ENCODE measurements at regions not wholly inside any gene's neighbourhood (a gene's known extent, or its start where the extent isn't known, plus 50 kb on each side); places are given as distances from the start of the nearest gene placed in this dataset.

DNA sequence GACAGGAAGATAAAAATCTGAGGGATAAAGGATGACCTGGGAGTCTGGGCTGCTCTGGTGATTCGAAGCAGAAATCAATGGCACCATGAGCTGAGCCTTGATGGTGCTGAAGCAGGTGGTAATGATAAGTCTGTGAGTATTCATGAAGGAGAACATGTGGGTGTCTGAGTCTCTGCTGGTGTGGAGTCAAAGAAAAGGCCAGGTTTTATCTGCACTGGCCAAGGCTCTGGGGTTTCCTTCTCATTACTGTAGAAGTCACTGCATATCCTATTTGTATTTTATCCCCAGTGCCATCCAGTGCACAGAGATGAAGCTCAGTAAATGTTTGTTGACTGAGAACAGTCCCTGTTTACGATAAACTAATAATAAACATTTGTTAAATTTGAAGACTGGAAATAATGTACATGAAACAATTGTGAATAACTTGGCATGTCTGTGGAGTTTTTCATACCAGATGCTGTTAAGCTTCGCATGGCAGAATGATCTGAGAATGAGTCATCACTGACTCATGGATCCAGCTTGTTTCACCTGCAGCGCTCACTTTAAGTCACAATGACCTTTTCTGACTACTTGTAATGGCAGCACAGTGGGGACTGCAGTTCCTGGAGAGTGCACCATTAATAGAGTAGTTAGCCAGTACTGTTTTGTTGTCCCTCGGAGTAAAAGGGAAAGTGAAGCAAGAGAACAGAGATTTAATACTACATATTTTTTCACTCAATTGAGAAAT is 538.5 kb downstream of the HTR7 start:
- H3K9me3 Mint-ChIP-seq: peaks cover 0 to 18% (median 7%) of the 10 kb centered on the region in 6 donors

DNA sequence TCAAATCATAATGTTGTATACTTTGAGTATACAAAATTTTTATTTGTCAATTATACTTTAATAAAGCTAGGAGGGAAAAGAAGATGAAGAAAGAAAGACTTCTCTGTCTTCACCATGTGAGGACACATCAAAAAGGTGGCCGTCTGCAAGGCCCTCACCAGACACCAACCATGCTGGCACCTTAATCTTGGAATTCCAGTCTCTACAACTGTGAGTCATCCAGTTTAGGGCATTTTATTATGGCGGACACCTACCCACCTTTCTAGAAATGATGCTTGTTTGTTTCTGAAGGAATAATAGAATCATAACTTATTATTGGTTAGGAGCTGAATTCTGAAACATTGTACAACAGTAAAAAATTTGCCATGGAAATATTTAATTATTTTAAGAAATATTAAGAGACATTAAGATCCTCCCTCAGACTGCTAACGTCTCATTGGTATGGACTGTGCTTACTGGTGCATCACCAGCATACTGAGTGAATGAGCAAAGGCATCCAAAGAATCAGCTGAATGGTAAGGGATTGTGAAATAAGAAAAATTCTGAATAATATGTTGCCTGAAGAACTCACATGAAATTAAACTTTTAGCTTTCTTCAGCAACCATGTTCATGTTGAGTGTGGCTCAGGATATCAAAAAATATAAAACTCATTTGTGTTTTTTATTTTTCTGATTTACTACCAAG is 536.6 kb downstream of the HTR7 start:
- Mint-ChIP-seq H3K9me3 (peaks cover 1 to 23% (median 5%) of the 10 kb centered on the region in 6 donors), H3K4me3 (no peak overlapping the region), H3K27me3 (ENCODE audit: low read depth in 3 of 3) (no peaks in the 10 kb centered on the region), H3K27ac (no peak overlapping the region), H3K4me1 (no peaks in the 10 kb centered on the region), H3K36me3 (no peaks in the 10 kb centered on the region)
- DNase-seq: no peak

More for the DNA sequence above, 538.5 kb downstream of the HTR7 start:
- Mint-ChIP-seq H3K27me3 (ENCODE audit: low read depth in 3 of 3) (no peaks in the 10 kb centered on the region), H3K4me1 (no peaks in the 10 kb centered on the region), H3K27ac (no peak overlapping the region), H3K36me3 (no peaks in the 10 kb centered on the region), H3K4me3 (no peak overlapping the region)
- DNase-seq: no peak

DNA sequence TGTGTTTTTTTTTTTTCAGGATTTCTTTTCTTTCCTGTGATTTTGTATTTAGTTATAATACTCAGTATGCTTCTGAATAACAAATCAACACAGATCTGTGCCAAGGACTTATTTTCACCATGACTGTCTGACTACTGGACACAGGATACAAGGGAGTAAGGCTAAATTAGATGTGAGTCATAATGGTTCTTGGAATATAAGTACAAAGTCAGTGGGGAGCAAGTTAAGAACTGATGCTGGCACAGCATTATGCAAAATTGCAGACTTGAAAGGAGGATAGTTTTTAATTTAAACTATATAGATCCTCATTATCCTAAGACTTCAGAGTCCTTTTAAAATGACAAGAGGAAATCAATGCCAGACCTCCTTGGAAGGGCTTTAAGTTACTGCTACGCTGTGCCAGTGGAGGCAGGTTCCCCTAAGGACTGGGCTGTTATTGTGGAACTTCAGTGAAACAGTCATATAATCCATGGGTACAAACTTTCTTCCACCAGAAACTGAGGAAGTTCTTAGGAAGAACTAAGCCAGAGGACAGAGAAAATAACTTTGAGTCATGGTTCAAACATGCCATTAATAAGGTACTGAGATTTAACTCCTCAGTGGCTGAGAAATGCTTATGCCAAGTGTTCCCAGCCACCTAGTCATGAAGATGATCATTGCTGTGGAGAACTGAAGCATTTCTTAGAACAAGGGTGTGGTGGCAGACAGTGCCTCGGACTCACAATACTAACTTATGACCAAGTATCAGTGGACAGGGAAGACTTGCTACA is 531.2 kb downstream of the HTR7 start:
- Mint-ChIP-seq H3K4me1 (no peaks in the 10 kb centered on the region), H3K27me3 (ENCODE audit: low read depth in 3 of 3) (peaks cover 0 to 2% (median 0%) of the 10 kb centered on the region in 3 donors), H3K9me3 (peaks cover 2 to 27% (median 4%) of the 10 kb centered on the region in 6 donors), H3K27ac (no peak overlapping the region), H3K36me3 (no peaks in the 10 kb centered on the region), H3K4me3 (no peak overlapping the region)
- DNase-seq: no peak

DNA sequence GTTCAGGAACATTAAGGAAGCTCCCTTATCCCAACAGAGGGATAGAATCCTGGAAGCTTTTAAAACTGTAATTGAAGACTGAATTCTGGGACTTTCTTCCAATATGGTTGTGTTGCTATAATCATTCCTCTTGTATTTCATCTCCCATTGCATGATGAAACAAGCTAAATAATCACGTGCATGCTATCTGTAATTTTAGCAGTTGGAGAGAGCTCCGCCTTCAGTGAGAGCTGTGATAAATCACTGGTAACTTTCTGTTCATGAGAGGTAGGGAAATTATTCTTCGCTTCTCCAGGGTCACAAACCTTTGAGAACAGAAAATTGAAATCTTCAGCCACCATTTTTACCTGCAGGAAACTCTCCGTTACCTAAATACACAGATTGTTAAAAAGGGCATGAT is 530.2 kb downstream of the HTR7 start:
- no peaks in the 10 kb centered on the region for H3K4me1 Mint-ChIP-seq
- peaks cover 0 to 2% (median 1%) of the 10 kb centered on the region in 3 donors for H3K27me3 Mint-ChIP-seq (ENCODE audit: low read depth in 3 of 3)
- no peak overlapping the region for H3K4me3 Mint-ChIP-seq
- no peaks in the 10 kb centered on the region for H3K36me3 Mint-ChIP-seq
- H3K9me3 Mint-ChIP-seq: peaks cover 2 to 23% (median 4%) of the 10 kb centered on the region in 6 donors
- no peak for DNase-seq
- no peak overlapping the region for H3K27ac Mint-ChIP-seq

DNA sequence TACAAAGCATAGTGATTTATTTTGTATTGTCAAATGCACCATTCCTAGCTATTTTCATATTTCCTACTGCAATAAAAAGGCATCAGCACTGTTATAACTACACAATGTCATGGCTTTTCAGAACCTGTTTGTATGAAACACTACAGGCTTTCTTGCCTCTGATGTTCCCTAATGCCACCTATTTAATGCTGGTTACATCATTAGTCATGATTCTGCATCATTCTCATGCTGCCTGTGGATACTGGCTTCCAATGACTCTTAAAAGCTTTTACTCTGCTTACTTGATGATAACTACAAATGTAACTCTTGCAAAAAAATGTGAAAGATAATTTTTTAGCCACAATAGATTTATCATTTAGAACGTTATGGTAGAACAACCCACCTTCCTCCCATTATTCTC is 529.4 kb downstream of the HTR7 start:
- H3K4me1 Mint-ChIP-seq: no peaks in the 10 kb centered on the region
- DNase-seq: no peak
- H3K27ac Mint-ChIP-seq: no peak overlapping the region
- H3K4me3 Mint-ChIP-seq: no peak overlapping the region
- H3K9me3 Mint-ChIP-seq: peaks cover 3 to 21% (median 5%) of the 10 kb centered on the region in 6 donors
- H3K27me3 Mint-ChIP-seq (ENCODE audit: low read depth in 3 of 3): peaks cover 0 to 4% (median 2%) of the 10 kb centered on the region in 3 donors
- H3K36me3 Mint-ChIP-seq: no peaks in the 10 kb centered on the region

DNA sequence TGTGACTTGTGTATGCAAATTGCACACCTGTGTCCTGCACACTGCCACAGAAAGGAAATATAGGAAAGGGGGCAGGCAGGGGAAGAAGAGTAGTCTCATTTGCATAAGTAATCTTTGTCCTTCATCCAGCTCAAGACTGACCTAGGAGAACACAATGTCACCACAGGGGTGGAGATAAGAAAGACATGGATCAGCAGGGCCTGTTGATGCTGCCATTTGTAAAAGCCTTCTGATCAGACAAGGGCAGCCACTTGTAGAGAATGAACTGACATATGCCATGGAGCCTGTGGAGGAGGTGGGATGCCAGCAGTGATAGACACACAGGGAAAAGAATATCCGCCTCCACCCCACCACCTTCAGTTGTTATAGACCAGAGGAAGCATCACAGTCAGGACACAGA is 528.9 kb downstream of the HTR7 start:
- Mint-ChIP-seq H3K27me3 (ENCODE audit: low read depth in 3 of 3) (peaks cover 0 to 4% (median 2%) of the 10 kb centered on the region in 3 donors), H3K9me3 (peaks cover 3 to 17% (median 5%) of the 10 kb centered on the region in 6 donors)
- no peak for DNase-seq

DNA sequence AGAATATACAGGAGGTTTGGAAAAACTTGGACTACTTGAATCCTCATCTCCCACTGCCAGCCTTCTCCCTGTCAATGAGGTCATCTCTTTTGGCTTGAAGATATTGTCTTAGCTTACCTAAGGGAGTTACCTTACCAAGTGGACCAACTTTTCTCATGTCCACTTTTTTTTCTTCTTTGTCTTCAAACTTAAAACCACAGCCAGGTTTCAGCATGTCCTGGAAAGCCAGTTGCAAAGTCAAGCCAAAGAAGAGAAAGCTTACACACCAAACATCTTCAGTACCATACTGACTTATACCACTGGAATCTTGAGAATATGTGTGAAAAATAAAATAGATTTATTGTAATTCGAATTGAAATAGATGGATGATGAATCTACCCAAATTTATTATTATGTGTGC is 520.5 kb downstream of the HTR7 start:
- H3K36me3 Mint-ChIP-seq: no peaks in the 10 kb centered on the region

More for the DNA sequence above, 528.9 kb downstream of the HTR7 start:
- Mint-ChIP-seq H3K36me3 (no peaks in the 10 kb centered on the region), H3K4me1 (no peaks in the 10 kb centered on the region), H3K27ac (no peak overlapping the region), H3K4me3 (no peak overlapping the region)

DNA sequence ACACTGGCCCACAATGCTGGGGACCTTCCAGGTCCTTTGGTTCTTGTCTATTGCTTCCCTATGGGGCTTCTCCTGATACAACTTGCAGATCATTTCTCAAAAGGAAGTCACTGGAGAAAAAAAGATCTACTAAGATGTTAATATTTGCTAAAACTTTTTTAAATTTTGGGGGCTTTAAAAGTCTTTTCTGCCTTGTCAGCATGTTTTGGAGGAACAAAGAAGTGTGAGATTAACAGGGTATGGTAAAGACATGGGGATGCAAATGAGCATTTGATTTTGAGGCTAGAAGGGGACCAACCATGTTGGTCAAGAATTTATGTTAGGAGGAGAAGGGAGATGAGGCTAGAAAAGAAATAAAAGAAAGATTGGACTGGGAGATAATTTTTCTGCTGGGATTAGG is 515.4 kb downstream of the HTR7 start:
- Mint-ChIP-seq H3K4me3 (no peak overlapping the region), H3K27ac (no peak overlapping the region), H3K9me3 (peaks cover 0 to 6% (median 4%) of the 10 kb centered on the region in 6 donors), H3K4me1 (no peaks in the 10 kb centered on the region), H3K27me3 (ENCODE audit: low read depth in 3 of 3) (no peaks in the 10 kb centered on the region), H3K36me3 (no peaks in the 10 kb centered on the region)
- no peak for DNase-seq

More for the DNA sequence above, 520.5 kb downstream of the HTR7 start:
- peaks cover 0 to 13% (median 3%) of the 10 kb centered on the region in 6 donors for H3K9me3 Mint-ChIP-seq
- H3K27me3 Mint-ChIP-seq (ENCODE audit: low read depth in 3 of 3): peaks cover 0 to 2% (median 0%) of the 10 kb centered on the region in 3 donors
- no peaks in the 10 kb centered on the region for H3K4me1 Mint-ChIP-seq
- H3K27ac Mint-ChIP-seq: no peak overlapping the region
- no peak overlapping the region for H3K4me3 Mint-ChIP-seq
- no peak for DNase-seq

DNA sequence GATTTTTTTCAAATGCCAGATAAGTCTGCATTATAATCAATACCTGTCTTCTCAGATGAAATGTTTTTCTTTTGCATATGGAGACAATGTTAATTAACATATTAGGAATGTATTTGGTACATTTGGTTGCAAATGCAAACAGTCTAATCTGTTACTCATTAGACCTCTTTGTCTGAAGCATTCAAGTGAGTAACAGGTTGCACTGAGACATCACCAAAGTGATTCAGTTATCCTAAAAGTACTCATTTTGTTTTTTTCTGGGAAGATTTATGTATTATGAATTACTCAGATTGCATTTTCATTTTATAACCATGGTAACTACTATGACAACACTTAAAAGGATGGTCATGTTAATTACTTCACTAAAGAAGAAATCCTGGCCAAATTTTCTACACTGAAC is 513.6 kb downstream of the HTR7 start:
- no peak for DNase-seq
- H3K27ac Mint-ChIP-seq: no peak overlapping the region
- H3K9me3 Mint-ChIP-seq: peaks cover 0 to 5% (median 2%) of the 10 kb centered on the region in 6 donors
- no peaks in the 10 kb centered on the region for H3K27me3 Mint-ChIP-seq (ENCODE audit: low read depth in 3 of 3)
- no peak overlapping the region for H3K4me3 Mint-ChIP-seq
- no peaks in the 10 kb centered on the region for H3K36me3 Mint-ChIP-seq
- no peaks in the 10 kb centered on the region for H3K4me1 Mint-ChIP-seq

DNA sequence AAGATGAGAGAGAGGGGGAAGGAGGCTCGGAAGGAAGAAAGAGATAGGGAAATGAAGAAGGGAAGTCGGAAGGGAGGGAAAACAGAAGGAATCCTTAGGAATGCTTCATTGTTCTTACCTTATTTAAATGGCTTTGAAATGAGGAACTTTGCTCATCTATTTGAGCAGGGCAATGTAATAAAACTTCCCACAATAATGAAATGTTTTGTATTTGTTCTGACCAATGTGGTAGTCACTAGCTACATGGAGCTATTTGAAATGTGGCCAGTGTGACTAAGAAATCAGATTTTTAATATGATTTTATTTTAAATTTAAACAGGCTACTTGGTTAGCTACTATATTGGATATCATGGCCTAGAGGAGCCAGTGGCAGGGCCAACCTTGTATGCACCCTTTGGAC is 510.6 kb downstream of the HTR7 start:
- H3K4me1 Mint-ChIP-seq: no peaks in the 10 kb centered on the region
- H3K36me3 Mint-ChIP-seq: no peaks in the 10 kb centered on the region
- peaks cover 4 to 9% (median 5%) of the 10 kb centered on the region in 6 donors for H3K9me3 Mint-ChIP-seq
- no peak overlapping the region for H3K4me3 Mint-ChIP-seq
- no peak for DNase-seq
- no peaks in the 10 kb centered on the region for H3K27me3 Mint-ChIP-seq (ENCODE audit: low read depth in 3 of 3)
- H3K27ac Mint-ChIP-seq: no peak overlapping the region

DNA sequence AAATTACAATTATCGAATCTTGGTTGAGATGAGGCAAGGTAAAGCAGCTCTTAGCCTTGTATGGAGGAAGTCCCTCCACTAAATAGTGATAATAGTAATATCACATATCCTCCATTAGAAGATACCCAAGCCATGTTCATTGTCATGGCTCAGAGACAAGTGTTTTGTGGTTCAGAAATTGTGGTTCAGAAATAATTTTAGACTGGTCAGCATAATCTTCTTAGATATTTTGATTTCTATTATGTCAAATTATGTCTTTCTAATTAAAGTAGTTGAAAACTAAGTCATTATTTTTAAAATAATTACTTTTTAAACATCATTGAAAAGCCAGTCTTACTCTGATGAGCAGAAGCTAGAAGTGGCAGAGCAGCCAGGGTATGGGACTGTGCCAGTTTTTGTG is 507.7 kb downstream of the HTR7 start:
- no peak for DNase-seq
- Mint-ChIP-seq H3K27me3 (ENCODE audit: low read depth in 3 of 3) (peaks cover 0 to 2% (median 0%) of the 10 kb centered on the region in 3 donors), H3K27ac (no peak overlapping the region), H3K4me1 (no peaks in the 10 kb centered on the region), H3K4me3 (no peak overlapping the region), H3K9me3 (peaks cover 2 to 13% (median 5%) of the 10 kb centered on the region in 6 donors), H3K36me3 (no peaks in the 10 kb centered on the region)

DNA sequence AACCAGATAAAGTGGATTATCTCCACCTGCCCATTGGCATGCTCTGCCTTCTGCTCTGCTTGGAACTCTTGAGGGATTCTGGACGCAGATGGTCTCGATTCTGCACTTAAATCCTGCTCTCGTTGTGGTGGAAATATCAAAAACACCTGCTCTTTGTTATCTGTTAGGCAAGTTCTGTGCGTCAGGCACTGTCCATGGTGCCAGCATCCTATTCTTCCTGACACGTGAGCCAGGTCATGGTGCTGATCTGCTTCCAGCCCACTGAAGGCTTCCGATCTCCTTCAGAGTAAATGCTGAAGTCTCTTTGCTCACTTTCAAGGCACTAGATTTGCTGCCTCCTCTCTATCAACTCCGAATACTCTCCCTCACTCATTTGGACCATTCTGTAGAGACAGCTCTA is 505.6 kb downstream of the HTR7 start:
- Mint-ChIP-seq H3K4me1 (no peaks in the 10 kb centered on the region), H3K36me3 (no peaks in the 10 kb centered on the region), H3K9me3 (peaks cover 3 to 14% (median 5%) of the 10 kb centered on the region in 6 donors), H3K27me3 (ENCODE audit: low read depth in 3 of 3) (peaks cover 0 to 2% (median 0%) of the 10 kb centered on the region in 3 donors), H3K27ac (no peak overlapping the region), H3K4me3 (no peak overlapping the region)
- no peak for DNase-seq

DNA sequence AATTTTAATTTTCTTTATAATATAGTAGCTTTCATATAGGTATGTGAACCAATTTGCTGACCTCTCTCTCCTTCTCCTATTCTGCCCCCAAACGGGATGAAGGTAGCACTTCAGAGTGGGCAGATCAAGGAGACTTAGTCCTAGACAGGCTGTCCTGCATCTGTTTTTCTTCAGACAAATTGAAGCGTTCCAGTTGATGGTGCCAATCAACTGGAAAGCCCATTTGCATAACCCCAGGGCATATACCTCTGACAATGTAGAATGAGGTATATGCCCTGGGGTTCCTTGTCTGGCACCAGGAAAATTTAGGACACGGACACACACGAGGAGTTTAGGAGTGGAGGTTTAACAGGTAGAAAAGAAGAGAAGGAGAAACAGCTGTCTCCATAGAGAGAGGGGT is 502.9 kb downstream of the HTR7 start:
- Mint-ChIP-seq H3K4me3 (no peak overlapping the region), H3K9me3 (peaks cover 3 to 14% (median 5%) of the 10 kb centered on the region in 6 donors), H3K27me3 (ENCODE audit: low read depth in 3 of 3) (peaks cover 0 to 2% (median 0%) of the 10 kb centered on the region in 3 donors), H3K27ac (no peak overlapping the region), H3K4me1 (no peaks in the 10 kb centered on the region), H3K36me3 (no peaks in the 10 kb centered on the region)
- DNase-seq: no peak

Data from immature natural killer cell (primary cell).